Right lung (tissue), 2 donors: ENCODE measurements at regions not wholly inside any gene's neighbourhood (a gene's known extent, or its start where the extent isn't known, plus 50 kb on each side); places are given as distances from the start of the nearest gene placed in this dataset.
"Not testable (repeated sequence)": the region's sequence is repeated elsewhere in the genome, so short reads cannot be mapped to it uniquely, and the experiment has no call there.

Source experiments
- DNase-seq, 2 donors: peaks; one replicate each; pipeline ENCODE4 v3.0.0-alpha.2; 2013

DNA sequence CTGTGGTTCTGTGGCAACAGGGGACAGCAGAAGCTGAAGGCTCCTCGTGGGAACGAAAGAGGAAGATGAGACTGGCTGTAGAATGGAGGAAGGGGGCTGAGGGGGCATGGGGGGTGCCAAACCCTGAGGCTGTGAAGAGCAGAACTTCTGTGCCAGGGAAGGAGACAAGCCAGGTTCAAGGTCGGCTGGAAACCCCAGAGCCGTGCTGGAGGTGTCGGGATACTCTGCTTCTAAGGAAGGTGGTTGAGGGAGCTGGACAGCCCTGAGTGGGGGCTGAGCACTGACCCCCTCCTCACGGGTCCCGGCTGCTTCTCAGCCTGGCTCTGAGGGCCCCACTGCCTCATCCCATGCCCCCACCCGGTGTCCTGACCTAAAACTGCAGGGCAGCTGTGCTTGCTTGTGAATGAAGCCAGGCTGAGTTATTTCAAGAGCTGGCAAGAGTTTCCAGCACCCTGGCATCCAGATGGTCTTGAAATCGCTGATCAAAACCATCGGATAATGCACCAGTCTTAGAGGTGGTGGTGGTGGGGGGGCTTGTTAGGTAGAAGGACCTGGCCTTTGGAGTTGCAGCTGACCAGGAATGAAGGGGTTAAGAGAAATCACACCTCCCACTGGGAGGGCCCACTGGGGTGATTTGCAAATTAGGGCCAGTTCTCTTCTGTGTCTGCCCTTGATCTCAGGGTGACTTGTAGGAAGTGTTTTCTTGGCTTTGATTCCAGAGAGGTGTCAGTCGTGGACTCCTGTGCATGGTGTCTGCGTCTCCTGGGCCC, 218.9 kb upstream of the C1orf174 start:
- no peak for DNase-seq

DNA sequence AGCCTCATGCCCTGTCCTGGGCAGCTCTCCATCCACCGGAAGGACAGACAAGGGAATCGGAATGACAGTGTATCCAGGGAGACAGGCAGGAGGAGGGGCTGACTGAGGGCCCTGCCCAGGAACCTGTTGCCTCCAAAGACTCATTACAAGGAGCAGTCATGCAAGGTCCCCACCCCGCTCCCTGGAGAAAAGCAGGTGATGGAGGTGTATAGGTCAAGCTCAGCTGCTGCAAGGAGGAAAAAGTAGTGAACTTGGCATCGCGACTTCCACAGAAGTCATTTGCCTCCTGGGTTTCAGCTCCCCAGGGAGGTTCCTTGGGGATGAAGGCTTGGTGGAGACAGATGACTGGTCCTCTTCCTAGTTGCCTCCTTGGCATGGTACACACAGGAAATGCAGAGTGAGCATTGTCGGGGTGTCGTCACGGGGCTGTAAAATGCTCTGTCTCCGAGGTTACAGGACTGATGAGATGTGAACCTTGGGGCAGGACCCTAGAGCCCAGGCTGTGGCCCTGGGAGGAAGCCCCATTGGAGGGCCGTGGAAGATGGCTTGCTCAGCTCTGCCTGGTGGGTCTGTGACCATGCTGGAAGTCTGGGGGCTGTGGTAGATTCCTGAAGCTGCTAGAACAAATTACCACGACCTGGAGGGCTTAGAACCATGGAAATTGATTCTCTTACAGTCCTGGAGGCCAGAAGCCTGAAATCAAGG, 219.6 kb upstream of the C1orf174 start:
- DNase-seq, result no peak

DNA sequence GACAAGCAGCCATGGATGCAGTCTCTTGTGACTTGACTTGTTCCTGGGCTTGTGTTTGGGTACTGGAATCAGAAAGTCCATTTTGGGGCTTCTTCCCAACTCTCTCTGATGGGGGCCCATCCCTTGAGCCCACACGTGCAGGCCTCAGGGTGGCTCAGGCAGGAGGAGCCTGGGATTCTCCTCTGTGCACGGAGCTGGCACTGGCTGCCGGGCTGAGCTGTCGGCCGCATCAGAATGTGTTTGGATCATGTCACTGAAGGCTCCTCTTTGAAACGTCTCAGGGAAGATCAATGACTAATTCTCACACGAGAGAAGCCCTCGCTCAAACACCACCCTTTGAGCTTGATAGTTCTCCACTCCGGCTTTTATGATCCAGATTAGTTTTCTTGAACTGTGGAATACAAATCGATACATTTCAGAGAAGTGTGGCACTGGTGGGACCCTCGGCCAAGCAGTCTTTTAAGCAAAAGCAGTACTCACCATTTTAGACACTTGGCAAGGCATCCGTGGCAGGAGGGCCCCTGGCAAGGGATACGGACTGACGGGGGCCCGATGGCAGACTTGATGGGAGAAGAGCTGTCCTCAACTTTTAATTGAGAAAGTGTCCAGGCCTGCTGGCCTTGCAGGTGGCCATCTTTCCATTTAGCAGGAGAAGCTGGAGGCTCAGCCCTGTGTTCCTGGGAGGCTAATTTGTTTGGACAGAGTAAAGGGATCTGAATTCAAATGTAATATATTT, 220.7 kb upstream of the C1orf174 start:
- DNase-seq, result no peak

DNA sequence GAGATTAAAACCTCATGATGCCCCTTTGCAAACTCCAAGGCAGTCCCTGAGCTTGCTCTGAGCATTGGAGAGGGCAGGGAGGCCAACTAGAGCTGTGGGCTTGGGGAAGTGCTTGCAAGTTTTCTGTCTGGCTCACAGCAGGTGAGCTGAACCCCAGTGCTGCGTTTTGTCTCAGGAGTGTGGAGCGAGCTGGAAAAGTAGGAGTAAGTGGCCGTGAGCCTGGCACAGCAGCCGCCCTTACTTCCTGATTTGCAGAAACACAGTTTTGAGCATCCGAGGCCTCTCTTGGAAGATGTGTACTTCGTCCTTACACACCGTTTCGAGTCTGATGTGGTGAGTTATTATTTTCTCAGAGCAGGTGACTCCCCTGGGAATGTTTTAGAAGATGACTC, 221.2 kb upstream of the C1orf174 start:
- no peak for DNase-seq

DNA sequence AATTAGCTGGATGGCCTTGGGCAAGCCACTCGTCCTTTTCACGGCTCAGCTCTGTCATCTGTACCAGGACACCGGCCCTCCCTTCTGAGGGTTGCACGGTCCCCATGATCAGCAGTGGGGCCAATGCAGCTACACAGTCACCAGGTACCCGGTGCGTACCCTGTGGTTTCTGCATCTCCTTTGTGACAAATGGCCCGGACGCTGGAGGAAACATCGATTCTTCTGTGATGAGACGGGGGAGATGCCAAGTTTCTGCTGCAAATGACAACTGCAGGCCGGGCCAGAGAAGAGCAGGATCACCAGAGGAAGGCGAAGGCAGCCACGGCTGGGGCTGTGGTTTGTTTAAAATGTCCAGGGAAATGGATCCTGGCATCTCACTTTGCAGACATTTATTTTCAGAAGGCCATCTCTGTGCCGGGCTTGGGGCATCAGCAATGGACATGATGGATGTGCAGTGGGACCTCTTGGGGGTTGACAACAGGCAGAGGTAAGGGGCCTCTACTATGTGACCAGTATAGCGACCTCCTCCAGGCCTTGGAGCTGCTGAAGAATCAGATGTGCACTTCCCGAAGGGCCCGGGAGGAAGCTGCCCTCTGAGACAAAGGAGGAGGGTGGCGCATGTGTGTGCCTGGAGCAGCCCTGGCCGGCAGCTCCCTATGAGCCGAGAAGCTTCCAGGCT, 221.9 kb upstream of the C1orf174 start:
- no peak for DNase-seq

DNA sequence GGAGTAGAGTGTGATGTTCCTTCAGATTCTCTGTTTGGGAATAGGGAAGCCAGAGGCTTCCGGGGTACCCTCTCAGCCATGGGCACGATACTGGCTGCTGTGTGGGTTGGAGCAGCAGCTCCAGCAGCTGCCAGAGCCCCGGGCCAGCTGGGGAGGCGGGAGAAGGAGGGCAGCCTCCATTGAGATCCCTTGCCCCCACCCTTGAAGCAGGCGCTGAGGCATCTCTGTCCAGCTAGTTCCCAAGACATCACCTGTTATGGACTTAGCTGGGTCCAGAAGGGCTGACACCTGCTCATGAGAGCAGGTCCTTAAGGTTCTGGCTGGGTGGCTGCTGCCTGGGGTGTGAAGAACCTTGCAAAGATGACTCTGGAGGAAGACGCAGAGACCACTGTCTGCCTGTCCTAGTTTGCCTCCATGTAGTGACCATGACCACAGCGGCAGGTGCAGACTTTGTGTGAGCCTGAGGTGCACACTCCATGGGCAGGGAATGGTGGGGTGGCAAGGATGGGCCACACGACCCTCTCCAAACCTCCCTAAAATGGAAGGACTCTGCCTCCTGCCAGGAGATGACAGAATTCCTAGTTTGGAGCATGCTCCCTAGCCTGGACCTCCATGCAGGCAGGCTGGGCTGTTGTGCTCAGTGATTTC, 222.6 kb upstream of the C1orf174 start:
- DNase-seq, result no peak

DNA sequence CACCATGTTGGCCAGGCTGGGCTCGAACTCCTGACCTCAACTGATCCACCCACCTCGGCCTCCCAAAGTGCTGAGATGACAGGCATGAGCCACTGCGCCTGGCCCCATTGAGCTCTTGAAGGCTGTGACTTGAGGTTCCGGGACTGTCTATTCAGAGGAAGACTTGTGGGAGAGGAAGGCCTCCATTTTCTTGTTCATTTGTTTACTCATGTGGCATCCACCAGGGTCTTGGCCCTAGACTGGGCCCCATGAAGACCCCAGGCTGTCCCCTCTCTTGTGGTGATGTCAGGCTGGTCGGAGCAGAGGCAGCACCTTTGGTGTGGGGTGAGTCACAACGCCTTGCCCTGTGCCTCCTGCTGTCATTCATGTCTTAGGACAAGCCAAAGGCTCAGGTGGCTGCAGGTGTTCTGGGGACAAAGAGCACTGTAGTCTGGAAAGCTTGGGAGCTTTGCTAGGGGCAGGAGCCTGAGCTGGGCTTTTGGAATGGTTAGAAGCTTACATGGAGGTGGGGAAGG, 224.6 kb upstream of the C1orf174 start:
- DNase-seq, result no peak

DNA sequence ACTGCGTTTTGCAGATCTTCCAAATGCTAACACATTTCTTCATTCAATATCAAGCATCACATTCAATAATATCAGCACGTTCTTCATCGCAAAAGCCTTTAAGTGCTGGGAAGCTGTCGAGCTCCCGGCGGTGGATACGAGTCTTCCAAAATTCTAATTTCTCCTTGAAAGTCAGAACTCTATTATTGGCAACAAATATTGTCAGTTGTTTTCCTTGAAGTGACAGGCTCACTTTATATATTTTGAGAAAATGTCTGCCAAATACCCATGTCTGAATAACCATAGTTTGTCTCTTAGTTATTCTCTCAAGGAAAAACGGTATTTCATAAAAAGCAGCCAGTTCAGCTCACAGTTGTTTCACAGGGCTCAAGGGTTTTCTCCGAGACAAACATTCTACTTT, 226.2 kb upstream of the C1orf174 start:
- DNase-seq, result no peak

DNA sequence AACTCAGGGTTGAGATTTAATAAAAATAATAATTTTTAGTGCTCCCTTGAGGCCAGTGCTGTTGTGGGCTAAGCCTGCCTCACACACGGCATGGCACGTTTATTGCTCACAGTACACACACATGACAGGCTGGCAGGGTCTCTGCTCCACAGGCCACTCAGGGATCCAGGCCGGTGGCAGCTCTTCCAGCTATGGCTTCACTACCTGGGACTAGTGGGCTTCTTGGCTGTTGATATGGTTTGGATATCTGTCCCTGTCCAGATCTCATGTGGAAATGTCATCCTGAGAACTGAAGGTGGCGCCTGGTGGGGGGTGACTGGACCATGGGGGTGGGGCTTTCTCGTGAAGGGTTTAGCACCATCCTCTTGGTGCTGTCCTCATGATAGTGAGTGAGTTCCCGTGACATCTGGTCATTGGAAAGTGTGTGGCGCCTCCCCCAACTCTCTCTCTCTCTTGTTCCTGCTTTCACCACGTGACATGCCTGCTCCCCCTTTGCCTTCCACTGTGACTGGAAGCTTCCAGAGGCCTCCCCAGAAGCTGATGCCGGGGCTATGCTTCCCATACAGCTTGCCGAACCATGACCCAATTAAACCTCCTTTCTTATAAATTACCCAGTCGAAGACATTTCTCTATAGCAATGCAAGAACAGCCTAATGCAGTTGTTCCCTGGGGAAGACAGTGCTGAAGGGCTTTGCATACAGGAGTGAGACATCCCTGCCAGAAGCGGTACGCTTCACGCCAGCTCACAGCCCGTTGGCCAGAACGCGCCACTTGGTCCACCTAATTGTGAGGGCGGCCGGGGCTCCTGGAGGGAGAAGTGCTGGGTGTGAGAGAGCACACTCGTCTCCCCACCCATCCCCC, 226.9 kb upstream of the C1orf174 start:
- no peak for DNase-seq

DNA sequence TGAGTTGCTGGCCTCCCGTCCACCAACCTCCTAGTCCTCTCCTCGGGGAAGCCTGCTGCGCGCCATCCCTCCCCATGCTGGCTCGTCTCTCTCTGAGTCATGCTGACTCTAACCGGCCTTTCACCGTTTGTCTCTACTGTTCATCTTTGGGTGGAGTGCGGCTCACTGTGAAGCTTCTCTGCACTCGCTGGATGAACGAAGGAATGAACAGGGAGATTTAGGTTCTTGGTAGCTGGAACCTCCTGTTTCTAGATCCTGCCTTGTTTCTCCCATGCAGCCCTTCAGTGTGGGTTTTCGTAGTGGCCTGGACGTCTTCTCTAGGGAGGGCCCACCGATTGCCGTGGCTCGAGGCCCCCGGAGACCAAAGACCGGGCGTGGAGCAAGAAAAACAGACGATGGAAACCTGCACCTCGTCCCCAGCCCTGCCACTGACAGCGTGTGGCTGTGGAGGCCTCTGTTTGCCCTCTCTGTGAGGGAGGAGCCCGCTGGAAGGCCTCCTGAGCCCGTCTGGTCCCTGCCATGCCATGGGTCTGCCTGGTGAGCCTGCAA, 227.6 kb upstream of the C1orf174 start:
- no peak for DNase-seq

DNA sequence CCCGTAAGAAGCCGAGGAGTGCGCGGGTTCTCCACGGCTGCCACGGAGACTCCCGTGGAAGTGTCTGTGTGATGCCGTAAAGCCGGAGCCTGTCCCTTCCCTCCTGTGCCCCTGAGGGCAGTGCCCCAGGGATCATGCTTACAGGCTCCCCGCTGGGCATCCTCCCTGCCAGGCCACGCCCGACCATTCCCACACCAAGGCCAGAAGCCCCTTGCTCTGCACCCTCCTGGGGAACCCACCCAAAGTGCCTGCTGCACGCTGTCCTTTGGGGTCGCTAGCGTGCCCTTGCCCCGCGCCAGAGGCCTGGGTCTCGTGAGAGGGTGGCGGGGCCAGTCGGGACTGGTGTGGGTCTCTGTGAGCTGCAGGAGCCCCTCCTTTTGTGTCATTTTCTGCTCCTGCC, 228.5 kb upstream of the C1orf174 start:
- no peak for DNase-seq

DNA sequence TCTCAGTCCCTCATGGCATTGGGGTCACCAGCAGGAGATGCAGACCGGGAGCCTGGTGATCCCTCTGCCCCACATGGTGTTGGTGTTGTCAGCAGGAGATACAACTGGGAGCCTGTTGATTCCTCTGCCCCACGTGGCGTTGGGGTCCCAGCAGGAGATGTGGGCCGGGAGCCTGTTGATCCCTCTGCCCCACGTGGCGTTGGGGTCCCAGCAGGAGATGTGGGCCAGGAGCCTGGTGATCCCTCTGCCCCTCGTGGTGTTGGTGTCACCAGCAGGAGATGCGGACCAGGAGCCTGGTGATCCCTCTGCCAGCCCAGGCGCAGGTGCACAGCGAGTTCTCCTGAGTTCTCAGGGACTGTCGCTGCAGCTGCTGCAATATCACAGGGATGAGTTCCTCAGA, 229.6 kb upstream of the C1orf174 start:
- DNase-seq, result no peak

DNA sequence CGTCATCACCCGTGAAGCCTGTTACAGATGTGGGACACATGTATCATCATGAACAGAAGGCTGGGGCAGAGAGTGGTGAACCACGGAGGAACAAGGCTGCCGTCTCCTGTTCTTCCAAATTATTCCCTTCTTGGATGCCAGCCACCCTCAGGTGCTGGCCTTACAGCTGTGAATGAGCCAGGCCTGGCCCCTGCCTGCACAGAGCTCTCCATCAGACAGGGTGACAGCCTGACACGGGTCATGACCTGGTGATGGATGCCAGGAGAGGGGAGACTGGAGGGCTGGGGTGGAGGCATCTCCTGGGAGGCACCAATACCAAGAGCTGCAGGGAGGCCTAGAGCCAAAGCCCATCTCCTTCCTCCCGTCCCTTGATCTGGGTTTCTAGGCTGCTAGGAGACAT, 230.0 kb upstream of the C1orf174 start:
- DNase-seq, result no peak

DNA sequence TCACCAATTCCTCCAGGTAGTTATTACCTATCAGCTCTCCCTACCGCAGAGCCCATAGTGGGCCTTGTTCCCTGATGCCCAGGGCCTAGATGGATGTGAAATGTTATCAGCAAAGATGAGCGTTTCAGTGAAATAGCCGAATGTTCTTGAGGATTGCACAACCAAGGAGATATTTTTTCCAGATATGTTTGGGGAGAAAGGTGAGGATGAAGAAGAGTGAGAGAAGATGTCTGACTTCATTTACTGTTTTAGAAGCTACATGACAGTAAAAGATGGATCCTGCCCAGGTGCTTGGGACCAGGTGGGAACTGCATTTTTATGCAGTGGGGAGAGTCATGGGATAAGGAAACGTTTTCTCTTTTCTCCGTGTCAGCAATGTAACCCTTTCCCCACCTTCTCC, 231.7 kb upstream of the C1orf174 start:
- DNase-seq, result no peak

DNA sequence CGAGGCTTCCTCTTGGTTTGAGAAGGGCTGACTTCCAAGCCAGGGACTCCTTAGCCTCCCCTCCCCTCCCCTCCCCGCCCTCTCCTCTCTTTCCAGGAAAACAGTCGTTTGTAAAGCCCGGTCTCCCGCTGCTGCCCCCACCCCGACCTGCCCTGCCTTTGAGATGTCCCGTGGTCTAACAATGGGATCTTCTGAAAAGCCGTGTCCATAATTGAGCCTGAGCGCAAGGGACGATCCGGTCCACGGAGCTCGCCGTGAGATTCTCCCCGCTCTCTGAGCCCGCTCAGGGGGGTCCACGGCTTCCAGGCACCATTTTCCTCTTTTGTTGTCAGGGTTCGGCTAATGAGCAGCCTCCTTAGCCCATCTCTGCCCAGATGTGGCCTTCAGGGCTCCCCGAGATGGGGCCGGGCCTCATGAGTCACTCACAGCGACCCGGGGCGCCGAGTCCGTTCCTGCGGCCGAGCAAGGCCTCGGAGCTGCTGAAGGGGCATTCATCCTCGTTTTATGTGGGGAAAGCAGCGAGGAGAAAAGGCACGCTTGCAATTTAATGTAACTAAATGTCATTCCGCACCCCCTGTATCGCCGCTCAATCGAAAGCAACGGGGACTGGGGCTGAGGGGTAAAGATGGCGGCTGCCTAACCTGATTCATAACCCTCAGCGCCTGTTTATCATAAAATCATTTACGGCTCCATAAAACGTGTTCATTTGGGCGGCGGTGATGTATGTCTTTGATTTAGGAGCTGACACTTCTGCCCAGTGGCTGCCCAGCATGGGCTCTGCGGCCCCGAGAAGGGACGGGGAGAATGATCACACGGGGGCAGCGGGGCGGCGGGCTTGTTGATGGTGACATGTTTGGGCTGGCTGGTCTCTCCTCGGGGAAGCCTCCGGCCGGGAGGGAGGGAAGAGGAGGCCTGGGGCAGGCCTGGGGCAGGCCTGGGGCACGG, 232.6 kb upstream of the C1orf174 start:
- DNase-seq, result no peak

DNA sequence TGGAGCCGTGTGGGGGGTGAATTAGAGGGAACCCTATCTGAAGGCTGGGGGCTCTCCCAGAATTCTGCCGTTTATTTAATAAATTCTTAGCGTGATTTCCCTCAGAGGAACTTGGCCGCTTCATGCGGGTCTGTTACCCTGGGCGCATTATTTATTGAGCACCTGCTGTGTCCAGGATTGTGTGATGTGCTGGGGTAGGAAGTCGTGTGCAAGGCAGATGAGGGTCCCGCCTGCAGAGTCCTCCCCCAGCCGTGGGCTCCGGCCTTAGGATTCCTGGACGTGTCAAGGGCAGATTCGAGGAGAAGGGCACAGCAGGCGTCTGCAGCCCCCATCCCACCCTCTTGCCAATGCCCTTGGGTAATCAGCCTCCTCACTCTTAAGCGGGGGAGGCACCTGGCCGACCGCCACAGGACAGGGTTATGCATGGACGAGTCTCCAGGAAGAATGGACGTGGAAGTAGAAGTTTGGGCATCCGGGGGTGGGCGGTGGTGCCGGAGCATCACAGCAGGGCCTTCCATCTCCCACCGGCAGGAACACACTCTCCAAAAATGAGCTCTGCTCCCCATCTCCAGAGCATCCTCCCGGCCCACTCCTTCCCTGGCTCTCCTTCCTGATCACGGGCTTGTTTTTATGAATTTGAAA, 233.3 kb upstream of the C1orf174 start:
- no peak for DNase-seq

DNA sequence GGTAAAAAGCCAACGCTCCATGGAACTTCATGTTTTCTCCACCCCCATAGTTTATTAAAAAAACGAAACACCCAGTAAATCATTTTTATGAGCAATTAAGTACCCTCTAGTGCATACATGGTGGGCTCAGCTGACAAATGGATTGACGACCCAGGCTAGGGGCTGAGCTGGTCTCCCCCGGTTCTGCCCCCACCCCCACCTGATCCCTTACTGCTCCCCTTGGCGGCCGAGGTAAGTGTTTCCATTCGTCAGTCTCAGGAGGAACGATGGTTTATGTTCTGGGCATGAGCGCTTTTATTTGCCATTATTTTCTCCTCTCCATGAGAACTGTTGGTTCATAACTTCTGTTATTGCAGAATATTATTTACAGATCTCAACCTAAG, 233.9 kb upstream of the C1orf174 start:
- no peak for DNase-seq

DNA sequence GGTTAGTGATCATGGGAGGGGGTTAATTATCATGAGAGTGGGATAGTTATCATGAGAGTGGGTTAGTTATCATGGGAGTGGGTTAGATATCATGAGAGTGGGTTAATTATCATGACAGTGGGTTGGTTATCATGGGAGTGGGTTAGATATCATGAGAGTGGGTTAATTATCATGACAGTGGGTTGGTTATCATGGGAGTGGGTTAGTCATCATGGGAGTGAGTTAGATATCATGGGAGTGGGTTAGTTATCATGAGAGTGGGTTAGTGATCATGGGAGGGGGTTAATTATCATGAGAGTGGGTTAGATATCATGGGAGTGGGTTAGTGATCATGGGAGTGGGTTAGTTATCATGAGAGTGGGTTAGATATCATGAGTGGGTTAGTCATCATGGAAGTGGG, 235.8 kb upstream of the C1orf174 start:
- DNase-seq, result not testable (repeated sequence)
